ENCODE measurements at regions not wholly inside any gene's neighbourhood (a gene's known extent, or its start where the extent isn't known, plus 50 kb on each side); places are given as distances from the start of the nearest gene placed in this dataset.

GRCh38 chr11:19519912-19520641, 192.6 kb upstream of the NAV2 start:
- no peak for DNase-seq (ENCODE audit: low read depth)

GRCh38 chr11:19519353-19519752, 193.3 kb upstream of the NAV2 start:
- no peak for DNase-seq (ENCODE audit: low read depth)

GRCh38 chr11:19513253-19513652, 199.4 kb upstream of the NAV2 start:
- no peak for DNase-seq (ENCODE audit: low read depth)

GRCh38 chr11:19512618-19513017, 200.0 kb upstream of the NAV2 start:
- no peak for DNase-seq (ENCODE audit: low read depth)

- no peak for DNase-seq (ENCODE audit: low read depth)
Observed at GRCh38 chr11:19511413-19512183, 201.0 kb upstream of the NAV2 start.

- no peak for DNase-seq (ENCODE audit: low read depth)
Observed at GRCh38 chr11:19511066-19511412, 201.6 kb upstream of the NAV2 start.

GRCh38 chr11:19510468-19510867, 202.2 kb upstream of the NAV2 start:
- no peak for DNase-seq (ENCODE audit: low read depth)

- DNase-seq (ENCODE audit: low read depth), result no peak
Observed at GRCh38 chr11:19509215-19509614, 203.4 kb upstream of the NAV2 start.

- DNase-seq (ENCODE audit: low read depth), result no peak
Observed at GRCh38 chr11:19508165-19508564, 204.5 kb upstream of the NAV2 start.

GRCh38 chr11:19506816-19507486, 205.7 kb upstream of the NAV2 start:
- no peak for DNase-seq (ENCODE audit: low read depth)

- no peak for DNase-seq (ENCODE audit: low read depth)
Observed at GRCh38 chr11:19502691-19503253, 209.9 kb upstream of the NAV2 start.

GRCh38 chr11:19501631-19502030, 211.0 kb upstream of the NAV2 start:
- DNase-seq (ENCODE audit: low read depth), result no peak

GRCh38 chr11:19499999-19500398, 212.6 kb upstream of the NAV2 start:
- DNase-seq (ENCODE audit: low read depth), result no peak

GRCh38 chr11:19499026-19499669, 213.5 kb upstream of the NAV2 start:
- DNase-seq (ENCODE audit: low read depth), result no peak

GRCh38 chr11:19493446-19494213, 219.0 kb upstream of the NAV2 start:
- DNase-seq (ENCODE audit: low read depth), result no peak

- DNase-seq (ENCODE audit: low read depth), result no peak
Observed at GRCh38 chr11:19482319-19483100, 230.1 kb upstream of the NAV2 start.

GRCh38 chr11:19480540-19480939, 232.1 kb upstream of the NAV2 start:
- no peak for DNase-seq (ENCODE audit: low read depth)

- DNase-seq (ENCODE audit: low read depth), result no peak
Observed at GRCh38 chr11:19478891-19479290, 233.7 kb upstream of the NAV2 start.

- DNase-seq (ENCODE audit: low read depth), result no peak
Observed at GRCh38 chr11:19474954-19475721, 234.4 kb upstream of the E2F8 start.

GRCh38 chr11:19474211-19474610, 233.5 kb upstream of the E2F8 start:
- DNase-seq (ENCODE audit: low read depth), result no peak
